GM18508 (cell line): ENCODE measurements at regions not wholly inside any gene's neighbourhood (a gene's known extent, or its start where the extent isn't known, plus 50 kb on each side); places are given as distances from the start of the nearest gene placed in this dataset.
"Not testable (repeated sequence)": the region's sequence is repeated elsewhere in the genome, so short reads cannot be mapped to it uniquely, and the experiment has no call there.

ENCODE experiments used
- ATAC-seq: cut with Tn5 transposase; IDR thresholded peaks from one replicate; pipeline ENCODE4 v1.9.1; 2021; ENCODE audit warnings: moderate number of reproducible peaks; ENCODE audit not compliant: insufficient read depth, unreplicated experiment

- ATAC-seq = no peak
Measured at GRCh38 chr1:182263706-182264105, 127.9 kb downstream of the GLUL start.

GRCh38 chr1:182262425-182262824 lies 129.2 kb downstream of the GLUL start:
- ATAC-seq = no peak

DNA sequence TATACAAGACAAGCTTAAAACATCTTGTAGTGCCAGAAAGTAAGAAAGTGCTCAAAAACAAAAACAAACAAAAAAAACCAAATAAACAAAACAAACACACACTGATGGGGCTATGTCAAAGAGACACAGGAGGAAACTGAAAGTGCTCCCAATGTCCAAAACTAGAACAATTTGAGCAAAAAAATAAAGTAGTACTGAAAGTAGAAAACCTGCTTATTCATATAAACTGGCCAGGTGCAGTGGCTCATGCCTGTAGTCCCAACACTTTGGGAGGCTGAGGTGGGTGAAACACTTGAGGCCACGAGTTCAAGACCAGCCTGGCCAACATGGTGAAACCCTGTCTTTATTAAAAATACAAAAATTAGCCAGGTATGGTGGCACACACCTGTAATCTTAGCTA lies 129.9 kb downstream of the GLUL start:
- ATAC-seq = no peak

- ATAC-seq = no peak
Measured at GRCh38 chr1:182260516-182260915, 131.1 kb downstream of the GLUL start.

DNA sequence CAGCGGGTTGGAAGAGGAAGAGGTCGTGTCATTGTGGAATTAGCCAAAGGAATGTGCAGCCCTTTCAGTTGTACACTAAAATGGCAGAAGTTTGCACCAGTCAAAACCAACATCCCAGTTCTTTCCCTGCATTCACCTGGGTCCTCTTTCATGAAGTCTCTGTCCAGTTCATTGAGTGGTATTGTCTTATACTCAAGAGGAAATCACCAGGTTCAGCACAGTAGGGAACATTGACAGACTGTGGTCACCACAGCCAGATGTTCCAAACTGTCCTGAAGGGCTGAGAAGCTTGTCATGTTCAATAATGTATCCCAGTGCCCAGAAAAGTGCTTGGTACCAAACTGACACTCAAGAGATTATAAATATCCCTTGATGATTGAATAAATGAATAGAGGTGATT lies 131.6 kb downstream of the GLUL start:
- ATAC-seq = no peak

- peak; percentile 37 for ATAC-seq
Measured at GRCh38 chr1:182259229-182259872, 132.2 kb downstream of the GLUL start.

DNA sequence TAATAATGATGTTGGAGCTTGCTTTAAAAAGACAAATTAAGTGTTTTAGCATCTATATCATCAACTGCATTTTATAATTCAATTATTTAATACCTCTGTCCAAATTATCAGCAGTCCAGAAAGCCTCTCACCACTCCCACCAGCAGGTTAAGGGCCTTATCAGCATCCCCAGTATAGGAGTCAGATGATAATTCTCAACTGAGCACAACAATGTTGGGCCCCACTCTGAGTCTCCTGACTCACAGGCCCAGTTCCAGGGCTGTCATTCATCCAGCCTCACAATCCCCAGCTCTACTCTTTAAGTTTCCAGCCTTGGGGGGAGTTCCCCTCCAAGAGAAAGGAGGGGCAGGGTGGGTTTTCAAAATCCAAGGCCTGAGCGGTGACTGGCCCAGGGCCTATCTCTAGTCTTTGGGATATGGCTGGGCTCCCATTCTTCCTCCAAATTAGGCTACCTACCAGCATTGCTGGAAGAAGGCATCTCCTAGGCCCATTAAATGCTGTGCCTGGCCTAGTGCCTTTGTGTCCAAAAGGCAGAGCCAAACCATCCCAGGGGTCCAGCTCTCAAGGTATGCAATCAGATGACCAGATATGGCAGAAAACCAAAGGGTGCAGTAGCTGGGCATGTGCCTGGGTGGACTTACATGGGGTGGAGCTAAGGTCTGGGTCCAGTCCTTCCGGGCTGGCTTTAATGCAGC lies 134.1 kb downstream of the GLUL start:
- ATAC-seq = no peak

DNA sequence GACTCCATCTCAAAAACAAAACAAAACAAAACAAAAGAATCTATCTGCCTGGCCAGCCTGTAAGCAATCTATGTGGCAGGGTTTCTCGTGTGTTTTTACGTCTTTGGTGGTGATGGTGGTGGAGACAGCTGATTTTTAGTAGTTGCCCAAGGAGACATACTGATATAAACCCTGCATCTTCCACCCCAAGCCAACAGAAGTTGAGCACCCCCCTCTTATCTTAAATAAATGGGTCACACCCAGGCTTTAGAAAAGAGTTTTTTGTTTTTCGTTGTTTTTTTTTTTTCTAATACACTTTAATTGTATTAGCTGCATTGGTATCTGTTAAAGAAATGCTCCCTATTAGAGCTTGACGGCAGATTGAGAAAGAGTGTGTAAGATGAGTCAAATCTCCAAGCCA lies 134.7 kb downstream of the GLUL start:
- no peak for ATAC-seq

DNA sequence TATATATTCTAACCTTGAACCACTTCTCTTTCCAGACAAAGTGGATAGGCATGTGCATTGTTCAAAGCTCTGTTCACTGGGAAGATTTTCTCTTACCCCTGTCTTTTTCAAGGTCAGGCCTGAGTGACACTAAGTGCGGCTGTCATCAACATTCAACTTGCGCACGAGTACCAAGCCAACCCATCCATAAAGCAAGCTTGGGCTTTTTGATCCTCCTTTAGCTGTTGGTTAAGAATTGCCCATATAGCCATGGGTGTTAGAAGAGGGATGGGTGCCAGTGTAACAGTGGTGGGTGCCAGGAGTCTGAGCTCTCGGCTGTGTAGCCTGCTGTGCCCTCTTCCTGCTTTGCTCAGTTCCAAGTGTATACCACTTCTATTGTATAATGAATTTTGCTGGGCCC lies 136.1 kb downstream of the GLUL start:
- ATAC-seq = no peak

DNA sequence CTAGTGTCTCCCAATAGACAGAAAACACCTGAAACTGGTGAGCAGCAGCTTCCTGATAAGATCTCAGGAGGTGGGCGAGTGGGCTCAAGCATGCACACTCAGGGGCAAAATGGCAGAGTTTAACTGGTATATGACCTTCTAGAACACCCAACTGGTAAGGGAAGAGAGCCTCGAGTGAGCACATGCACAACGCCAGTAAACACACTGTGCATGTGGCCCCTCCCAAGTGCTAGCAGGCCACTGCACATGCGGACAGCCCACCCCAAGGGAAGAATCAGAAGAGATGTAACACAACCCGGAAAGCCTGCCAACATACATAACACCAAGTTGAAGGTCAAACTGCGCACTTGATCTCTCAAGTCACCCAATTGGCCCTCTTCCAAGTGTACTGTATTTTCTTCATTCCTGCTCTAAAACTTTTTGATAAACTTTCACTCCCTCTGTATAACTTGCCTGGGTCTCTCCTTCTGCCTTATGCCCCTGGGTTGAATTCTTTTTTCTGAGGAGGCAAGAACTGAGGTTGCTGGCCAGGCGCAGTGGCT lies 138.2 kb downstream of the GLUL start:
- no peak for ATAC-seq

GRCh38 chr1:182251561-182251960 lies 140.0 kb downstream of the GLUL start:
- ATAC-seq = no peak

GRCh38 chr1:182249201-182249676 lies 142.4 kb downstream of the GLUL start:
- ATAC-seq = no peak

DNA sequence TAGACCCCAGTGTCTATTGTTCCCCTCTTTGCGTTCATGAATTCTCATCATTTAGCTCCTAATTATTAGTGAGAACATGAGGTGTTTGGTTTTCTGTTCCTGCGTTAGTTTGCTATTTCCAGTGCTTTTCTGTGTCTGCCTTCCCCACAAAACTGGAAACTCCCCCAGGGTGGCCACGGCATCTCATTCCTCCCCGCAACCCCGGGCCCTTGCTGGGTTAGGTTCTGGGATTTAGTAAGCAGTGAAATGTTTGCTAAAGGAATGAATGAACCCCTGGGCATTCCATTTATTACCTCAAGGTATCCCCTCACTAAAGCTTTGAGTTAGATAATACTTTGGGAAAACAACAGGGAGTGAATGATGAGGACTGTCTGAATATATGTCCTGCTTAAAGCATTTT lies 142.9 kb downstream of the GLUL start:
- ATAC-seq = no peak

GRCh38 chr1:182247813-182248212 lies 143.8 kb downstream of the GLUL start:
- not testable (repeated sequence) for ATAC-seq

DNA sequence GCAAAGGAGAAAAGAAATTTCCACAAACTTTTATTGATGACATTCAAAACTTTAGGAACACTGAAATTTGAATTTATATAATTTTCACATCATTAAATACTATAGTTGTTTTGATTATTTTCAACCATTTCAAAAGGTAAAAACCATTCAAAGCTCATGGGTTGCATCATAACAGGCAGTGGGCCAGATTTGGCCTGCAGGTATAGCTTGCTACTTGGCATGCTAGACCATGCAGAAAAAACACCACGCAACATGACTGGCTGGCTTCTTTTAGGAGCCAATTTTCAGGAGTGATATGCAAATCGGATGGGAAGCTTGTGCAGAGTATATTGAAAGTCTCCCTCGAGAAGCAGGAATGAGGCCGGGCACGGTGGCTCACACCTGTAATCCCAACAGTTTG lies 144.8 kb downstream of the GLUL start:
- no peak for ATAC-seq

DNA sequence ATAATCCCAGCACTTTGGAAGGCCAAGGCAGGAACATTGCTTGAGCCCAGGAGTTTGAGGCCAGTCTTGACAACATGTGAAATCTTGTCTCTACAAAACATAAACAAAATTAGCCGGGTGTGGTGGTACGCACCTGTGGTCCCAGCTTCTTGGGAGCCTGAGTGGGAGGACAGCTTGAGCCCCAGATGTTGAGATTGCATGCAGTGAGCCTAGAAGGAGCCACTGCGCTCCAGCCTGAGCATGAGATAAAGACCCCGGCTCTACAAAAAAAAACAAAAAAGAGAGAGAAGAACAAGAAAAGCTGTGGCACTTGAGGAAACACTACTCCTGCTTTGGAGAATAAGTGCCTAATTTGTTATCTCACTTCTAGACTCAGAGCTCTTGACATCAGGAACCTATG lies 146.6 kb downstream of the GLUL start:
- ATAC-seq = no peak

- no peak for ATAC-seq
Measured at GRCh38 chr1:182244451-182244850, 147.1 kb downstream of the GLUL start.

DNA sequence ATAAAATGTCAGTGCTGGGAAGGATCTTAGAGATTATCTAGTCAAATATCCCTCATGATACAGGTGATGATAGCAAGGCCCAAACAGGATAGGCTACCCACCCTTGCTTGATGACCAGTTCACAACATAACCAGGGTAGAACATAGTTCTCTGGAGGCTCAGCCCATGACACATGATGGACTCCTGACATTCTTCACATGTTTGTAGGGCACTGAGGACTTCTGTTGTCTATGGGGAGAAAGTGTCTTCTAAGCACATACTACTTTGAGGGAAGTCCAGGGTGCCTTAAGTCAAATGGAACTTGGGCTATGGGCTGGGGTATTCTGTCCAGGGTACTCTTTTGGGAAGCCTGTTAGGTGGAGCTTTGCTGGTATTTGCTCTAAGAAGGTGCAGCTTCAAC lies 148.9 kb downstream of the GLUL start:
- no peak for ATAC-seq

DNA sequence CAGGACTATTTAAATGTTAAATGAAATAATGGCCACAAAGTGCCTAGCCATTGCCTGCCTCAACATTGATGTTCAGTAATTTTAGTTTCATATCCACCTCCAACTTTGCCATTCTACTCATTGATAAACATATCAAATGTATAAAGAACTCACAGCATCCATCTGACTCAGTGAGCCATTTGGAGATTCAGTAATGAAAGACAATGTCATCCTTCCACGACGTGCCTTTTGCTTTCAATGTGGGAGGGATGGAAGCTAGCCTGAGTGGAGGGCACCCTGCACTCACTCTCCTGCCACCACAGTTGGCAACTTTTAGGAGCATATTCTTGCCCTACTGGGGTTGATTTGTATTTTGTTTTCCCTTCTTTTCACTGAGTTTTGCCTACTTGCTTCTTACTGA lies 151.5 kb downstream of the GLUL start:
- ATAC-seq = no peak

GRCh38 chr1:182238421-182238820 lies 153.2 kb downstream of the GLUL start:
- ATAC-seq = no peak

- no peak for ATAC-seq
Measured at GRCh38 chr1:182237329-182237728, 154.3 kb downstream of the GLUL start.

- no peak for ATAC-seq
Measured at GRCh38 chr1:182236651-182237077, 154.9 kb downstream of the GLUL start.
